GM21717 (cell line): ENCODE measurements at regions not wholly inside any gene's neighbourhood (a gene's known extent, or its start where the extent isn't known, plus 50 kb on each side); places are given as distances from the start of the nearest gene placed in this dataset.

Experiments used
- ATAC-seq: cut with Tn5 transposase; IDR thresholded peaks from one replicate; pipeline ENCODE4 v1.9.1; 2021; ENCODE audit warnings: mild to moderate bottlenecking, moderate library complexity; ENCODE audit not compliant: unreplicated experiment

DNA sequence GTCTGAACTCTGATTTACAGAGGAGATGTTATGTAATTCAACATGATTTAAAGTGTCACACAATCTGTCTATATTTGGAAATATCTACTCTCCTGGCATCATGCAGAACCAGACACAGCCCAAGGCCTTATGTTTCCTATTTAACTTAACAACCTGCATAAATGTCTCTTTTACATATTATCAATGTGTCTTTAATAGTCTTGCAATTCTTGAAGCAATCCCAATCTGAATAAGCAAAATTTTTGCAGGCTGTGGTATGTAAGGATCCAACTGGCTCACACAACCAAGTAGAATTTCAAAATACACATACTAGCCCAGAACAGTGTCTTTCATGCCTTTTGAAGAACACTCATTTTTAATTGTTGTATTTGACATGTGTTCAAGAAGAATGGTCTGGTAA is 443.2 kb downstream of the MAFB start:
- ATAC-seq, result no peak

DNA sequence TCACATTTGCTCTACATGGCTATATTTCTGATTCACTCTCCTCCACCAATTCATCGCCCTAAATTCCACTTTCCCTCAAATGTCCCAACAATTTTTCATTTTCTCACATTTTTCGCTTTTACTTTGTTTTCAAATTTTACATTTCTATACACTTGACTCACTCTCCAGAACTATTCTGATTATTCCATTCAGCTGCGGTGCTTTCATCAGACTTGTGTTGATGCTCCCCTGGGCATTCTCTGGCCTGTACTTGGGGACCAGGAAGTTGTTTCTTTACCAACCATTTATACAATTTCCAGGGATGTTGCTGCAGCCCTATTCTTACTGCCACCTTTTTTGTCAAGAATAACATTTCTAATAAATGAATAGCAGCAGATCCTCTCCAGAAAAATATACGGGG is 444.8 kb downstream of the MAFB start:
- ATAC-seq, result no peak

DNA sequence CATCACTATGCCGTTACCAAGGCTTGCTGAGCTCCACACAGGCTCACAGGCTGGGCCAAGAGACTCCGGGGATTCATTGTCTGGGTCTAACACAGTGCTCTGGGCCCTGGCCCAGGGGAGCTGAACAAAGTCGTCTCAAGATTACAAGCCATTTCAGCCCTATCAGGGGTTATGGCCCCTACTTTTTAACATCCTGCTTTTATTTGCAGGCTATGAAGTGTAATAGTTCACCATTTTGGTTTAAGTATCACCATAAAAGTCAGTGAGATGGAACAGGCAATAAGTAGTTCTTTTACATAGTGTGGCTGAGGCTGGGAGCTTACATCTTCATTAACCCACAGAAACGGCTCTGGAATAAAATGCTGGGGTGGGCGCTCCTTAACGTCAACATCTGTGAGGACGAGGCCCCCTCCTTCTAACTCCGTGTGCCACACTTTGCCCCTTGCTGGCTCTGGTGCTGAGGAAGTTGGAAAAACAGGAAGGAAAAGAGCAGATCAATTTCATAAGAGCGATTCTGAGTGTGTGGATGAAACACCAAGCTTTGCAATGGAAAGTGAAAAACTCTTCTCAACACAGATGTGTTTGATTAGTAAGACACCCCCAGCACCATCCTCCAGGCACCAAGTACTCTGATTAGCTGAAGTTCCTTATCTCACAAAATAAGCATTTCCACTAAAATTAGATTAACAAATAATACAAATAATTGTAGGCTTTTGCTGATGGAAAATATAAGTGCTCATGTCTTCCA is 447.3 kb downstream of the MAFB start:
- no peak for ATAC-seq

DNA sequence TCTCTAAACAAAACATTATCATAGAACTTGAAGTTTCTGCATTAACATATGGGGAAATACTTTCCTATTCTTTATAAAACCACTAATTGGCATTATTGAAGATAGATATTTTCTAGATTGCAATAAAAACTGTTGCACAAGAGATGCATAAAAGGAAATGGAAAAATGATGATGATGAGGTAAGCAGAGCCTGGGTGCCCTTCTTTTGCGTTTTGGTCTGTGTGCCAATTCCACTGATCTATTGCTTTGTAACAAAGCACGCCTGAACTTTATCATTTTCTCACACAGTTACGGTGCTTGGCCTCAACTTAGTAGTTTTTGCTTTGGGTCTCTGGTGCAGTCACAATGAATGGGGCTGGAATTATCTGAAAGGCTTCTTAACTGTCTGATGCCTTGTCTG is 450.5 kb downstream of the MAFB start:
- no peak for ATAC-seq

DNA sequence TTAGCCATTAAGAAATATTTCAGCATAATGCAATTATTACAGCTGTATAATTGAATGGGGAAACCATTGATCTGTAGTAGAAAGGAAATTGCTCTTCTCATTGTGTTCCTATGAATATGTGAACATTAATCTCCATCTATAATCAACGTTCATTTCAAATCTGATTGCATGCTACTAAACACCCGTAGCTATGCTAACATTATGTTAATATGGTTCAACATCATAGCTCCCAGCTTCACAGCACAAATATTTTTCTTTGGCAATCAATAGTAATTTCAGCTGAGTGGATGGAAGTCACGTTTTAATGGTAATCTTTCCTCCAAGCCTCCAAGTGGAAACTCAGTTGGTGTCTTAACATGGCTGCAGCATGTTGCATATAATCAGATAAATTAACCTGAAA is 454.4 kb downstream of the MAFB start:
- no peak for ATAC-seq

DNA sequence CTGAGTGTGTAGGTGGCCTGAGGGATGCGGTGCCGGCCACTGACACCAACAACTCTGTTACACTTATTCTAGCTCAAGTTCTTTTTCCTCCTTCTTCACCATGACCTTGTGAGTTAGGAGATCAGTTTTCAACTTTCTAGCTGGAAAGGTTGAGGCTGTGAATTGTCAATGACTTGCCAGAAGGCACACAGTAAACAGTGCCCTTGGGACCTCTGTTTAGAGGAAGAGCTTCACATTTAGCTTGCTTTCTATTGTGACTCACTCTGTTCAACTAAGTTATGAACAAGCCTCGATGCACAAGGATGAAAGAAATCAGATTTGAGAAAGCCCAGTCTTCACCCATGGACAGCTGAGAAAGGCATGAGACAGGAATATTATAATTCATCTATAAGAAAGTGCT is 455.6 kb downstream of the MAFB start:
- no peak for ATAC-seq

DNA sequence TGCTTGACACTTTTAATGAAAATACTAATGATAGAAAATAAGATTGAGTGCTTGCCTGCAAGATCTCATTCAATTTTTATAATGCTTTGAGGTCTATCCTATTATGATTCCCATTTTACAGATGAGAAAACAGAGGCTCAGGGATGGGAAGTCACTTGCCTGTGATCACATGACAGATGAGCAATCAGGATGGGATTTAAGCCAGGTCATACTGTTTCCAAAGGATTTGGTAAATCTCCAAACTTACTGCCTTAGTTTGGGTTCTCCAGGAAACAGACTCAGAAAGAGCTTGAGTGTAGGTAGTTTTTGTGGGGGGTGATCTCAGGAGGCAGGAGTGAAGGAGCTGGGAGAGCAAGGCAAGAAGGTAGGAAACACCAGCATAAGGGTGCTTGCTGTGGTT is 456.3 kb downstream of the MAFB start:
- ATAC-seq, result no peak

DNA sequence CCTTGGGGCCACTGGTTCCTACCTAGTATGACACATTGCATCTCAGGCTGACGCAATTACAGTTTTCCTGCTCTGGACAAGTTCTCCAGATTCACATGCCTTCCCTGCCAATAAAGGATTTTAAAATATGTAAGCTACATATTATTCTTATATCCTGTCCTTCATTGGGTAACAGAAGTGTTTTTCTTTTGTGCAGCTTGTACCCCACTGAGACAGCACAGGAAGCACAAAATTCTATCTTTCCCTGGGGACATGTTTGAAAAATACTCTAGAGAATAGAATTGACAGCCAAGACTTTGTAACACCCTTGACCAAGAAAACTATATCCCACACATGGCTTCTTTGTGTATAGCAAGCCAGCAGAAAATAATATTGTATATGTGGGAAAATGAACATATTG is 456.8 kb downstream of the MAFB start:
- no peak for ATAC-seq

DNA sequence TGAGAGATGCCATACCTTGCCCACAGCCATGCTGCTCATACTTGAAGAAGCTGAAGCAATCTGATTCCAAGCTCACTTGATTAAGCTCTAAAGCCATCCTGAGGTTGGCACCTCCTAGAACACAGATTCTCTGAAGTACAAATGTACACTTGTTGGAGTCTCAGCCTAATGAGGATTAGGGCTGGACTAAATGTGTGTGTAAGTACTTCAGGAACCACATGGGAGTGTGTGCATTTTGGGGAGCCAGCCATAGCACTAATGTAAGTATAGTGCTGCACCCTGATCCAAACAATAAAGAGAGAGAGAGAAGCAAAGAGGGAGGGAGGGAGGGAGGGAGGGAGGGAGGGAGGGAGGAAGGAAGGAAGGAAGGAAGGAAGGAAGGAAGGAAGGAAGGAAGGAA is 458.6 kb downstream of the MAFB start:
- no peak for ATAC-seq

DNA sequence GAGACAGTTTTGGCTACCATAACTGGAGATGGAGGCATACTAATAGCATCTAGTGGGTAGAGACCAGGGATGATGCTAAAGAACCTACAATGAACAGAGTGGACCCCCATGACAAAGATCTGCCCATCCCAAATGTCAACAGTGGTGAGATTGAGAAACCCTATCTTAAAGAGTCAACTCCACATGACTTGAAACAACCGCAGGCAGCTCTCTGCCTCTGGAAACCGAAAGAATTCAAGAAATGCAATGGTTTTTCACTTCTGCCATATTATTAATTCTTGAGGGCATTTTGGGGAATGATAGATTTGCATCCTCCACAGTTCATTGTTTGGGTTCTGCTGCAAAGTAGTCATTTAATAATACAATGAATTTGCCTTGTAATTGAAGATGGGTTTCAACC is 463.4 kb downstream of the MAFB start:
- ATAC-seq, result no peak

DNA sequence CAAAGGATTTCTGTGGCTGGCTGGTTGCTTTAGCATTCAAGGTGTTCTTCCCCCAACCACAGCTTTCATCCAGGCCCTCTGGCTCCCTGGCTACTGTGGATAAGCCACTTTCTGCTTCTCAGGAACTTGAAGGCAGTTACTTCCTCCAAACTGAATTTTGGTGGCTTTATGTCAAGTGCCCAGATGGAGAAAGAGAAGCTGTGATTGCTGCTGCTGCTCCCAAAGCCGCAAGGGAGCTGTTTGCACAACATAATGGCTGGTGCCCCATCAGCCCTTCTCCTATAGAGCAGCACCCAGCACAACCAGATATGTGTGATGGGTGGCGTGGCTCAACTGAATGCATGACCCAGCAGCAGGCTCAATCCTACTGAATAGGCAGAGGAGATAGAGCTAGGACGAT is 465.2 kb downstream of the MAFB start:
- ATAC-seq, result no peak

DNA sequence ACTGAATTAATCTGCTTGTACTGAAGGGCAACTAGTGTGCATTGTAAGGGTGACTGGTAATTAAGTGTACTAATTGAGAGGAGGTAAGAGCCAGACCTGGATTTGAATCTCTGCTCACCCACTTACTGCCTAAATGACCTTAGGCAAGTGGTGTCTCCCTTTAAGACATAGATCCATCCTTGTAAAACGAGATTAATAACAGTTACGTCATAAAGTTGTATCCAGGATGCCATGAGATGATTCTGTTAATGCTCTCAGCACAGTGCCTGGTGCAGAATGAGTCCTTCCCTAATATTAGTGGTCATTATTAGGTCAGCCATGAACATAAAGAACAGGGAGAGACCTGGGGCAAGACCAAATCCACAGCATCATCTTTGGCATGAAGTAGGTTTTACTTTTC is 470.1 kb downstream of the MAFB start:
- no peak for ATAC-seq

DNA sequence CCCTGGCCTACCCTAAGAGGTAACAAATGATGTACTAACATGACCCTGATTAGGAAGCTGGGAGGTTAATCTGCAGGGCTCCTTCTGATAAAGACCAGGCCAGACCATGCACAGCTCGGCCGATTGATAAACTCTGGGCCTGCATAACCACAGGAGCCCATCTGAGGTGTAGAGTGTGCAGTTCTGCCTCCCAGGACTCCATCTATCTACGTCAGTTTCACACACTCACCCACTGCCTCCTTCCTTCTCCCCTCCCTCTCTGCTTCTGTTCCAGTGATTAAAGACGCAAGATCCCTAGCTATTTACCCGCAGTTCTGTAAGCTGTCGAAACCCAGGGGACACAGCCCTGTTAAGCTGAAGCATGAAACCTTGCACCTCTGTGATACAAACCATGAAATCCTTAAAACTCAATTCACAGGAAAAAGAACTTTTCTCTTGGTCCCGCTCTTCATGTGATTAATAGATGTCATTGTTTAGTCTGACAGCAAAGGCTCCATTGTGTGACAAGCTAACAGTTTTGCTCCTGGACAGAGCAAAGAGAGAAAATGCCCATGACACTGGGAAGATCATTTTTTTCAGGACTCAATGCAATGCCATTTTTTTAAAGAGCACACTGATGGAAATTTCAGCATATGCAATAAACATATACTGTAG is 470.6 kb downstream of the MAFB start:
- ATAC-seq, result no peak

DNA sequence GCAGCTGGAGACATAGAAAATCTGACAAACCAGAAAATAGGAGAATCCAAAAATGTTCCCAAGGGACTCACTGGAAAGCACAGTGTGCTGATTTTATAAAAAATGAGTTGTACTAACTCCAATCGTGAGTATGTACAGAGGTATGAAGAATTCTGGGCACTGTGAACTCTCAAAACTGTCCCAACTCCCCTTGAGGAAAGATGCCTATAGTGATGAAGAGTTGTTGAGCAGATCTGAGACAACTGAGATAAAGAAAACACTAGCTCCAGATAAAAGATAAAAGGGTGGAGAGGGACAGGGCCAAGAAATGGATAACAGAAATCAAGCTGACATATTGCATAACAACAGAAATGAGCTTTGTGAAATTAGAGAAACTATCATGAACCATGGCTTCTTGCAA is 481.4 kb downstream of the MAFB start:
- no peak for ATAC-seq

DNA sequence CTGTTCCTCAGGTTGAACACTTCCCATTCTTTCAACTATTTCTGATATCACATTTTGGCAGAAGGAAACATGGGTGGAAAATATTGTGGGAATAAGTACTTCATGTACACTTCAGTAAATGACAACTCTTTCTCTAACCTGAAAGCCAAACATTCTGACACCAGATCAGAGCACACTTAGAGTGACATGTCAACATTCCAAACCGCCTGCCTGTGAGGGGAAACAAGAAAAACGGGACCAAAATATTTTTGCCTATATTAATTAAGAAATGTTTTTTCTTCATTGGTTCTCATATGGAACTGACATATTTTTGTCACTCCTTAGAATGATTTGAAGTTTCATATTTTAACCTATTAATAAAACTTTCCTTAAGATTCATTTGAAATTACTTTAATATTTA is 483.1 kb downstream of the MAFB start:
- no peak for ATAC-seq

DNA sequence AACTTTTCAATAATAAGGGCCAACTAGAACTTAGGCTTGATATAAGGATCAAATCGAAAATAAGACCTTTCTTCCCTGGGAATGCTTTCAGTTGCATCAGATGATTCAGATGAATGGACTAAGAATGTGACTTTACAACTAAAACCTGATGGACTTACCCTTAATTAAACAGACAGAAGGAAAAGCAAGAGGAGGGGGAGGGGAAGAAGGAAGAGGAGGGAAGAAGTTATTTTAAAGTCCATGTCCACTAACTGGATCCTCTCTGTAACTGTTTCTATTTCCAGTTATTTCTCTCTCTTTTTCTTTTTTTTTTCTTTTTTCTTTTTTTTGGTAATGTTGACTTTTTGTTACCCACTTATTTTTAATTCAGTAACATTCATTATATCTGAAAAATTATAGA is 486.0 kb downstream of the MAFB start:
- ATAC-seq, result no peak

DNA sequence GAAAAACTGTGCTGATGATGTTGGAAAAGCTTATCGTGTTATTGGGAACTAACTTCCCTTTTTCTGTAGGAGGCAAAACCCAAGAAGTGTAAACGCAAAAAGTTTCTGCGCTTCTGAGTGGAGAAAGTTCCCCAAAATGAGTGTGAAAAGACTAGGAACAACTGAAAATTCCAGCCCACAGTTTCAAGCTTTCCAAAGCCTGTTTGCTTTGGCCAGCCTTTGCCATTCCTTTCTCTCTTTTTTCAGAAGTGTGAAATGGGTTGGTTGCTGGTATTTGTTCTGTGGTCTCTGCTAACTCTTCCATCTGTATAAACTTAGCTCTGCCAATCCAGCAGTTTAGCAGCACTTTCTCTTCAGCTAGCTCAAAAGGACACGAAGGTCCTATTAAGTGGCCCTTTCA is 491.3 kb downstream of the MAFB start:
- ATAC-seq, result no peak

DNA sequence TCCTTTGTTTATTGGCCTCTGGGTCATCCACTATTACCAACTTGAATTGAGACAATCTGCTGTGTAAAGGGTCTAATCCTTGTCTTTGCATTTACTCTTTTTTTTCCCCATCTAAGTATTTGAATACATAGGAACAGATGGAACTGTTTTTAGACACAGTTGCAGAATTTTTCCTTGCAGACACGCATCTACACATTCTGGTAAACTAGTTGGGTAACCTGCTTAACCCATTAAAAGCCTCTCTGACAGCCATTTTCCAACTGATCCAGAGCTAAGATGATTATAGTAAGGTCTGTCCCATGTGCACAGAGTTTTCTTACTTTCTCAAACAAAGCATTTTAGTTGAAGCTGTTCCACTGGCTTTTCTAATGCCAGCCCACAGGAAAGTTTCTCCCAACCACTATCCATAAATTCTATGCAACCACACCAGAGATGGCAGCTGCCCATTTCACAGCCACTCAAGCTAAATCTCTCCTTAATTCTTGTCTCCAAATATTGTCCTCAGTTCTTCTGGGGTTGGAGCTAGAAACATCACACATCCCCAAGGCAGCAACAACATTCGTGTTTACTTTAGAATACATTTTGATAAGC is 492.1 kb downstream of the MAFB start:
- ATAC-seq, result no peak

DNA sequence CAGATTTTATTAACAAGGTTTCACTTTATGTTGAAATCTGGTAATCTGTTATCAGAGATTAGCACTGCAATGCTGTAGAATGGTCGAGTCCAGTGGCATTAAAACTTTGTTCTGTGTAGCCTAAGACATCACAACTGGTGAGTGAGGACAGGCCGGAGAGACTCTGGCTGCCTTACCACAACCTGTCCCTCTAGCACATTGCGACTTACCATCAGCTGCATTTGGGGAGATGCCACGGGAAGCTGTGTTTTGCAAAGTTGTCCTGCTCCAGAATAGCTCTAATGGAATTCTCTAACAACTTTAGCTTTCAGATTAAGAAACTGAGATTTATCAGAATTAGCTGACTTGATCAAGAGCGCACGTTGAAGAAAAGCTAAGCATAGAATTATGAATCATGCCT is 493.3 kb downstream of the MAFB start:
- ATAC-seq, result no peak

DNA sequence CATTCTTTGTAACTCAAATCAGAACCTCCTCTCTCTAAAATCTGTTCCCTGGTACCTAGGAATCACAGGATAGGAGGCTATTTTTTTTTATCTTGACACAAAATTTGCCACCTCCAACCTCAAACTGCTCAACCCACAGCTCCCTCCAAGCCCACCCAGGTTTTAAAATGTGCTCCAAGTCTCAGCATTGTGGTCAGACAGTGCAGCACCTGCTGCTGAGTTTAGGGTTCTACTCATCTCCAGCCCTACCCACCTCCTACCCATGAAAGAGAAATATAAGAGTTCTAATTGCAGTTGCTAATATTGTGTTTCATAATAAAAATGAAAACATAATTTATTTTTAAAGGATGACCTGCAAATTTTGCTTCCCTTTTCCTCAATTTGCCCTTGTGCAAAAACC is 496.5 kb downstream of the MAFB start:
- ATAC-seq, result no peak

DNA sequence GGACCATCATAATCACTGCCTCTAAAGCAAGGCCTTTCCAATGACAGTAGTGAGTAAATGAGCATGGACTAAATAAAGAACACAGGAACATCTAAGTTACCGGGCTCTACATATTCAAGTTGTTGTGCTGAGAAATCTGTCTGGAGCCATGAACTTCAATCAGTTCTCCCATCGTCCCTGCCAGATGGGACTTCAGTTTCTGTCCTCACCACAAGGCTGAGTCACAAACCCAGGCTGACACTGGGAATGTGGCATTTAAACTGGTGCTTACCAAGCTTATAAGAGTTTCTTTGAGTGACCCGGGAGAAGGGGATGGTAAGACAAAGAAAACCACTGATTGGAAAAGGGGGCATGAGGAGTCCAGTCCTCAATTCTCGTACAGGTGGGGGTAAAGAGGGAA is 497.0 kb downstream of the MAFB start:
- ATAC-seq, result no peak

DNA sequence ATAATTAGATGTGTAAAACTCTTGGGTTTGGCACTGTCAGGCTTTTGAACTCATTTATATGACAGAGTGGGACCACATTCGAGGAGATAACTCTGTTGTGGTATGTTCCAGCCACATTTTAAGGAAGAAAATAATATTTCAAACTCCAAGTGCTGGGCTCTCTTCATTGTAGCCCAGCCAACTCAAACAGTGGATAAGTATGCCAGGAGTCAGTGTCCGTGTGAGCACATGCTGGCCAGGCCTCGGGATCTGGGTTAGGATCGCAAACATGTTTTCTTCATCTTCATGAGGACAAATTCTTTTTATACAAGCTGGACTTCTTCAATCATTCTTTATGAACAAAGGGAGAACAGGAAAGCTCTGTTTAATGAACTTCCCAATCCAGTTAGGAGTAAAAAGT is 497.5 kb downstream of the MAFB start:
- no peak for ATAC-seq

DNA sequence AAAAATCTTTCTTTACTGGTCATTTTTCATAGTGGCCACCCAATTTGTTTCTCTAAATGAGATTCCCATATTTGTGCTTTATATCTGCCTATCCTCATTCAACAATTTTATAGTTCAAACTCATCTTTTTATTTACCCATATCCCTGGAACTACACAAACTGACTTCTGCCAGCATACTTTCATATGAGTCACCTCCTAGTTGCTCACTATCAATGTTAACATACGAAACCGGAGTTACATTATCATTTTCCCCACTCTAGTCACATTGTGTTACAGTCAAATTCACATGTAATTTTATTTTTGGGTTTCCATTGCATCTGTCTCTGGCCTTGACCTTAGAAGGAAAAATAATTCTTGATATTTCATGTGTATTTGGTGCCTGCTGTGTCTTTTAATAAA is 499.4 kb downstream of the MAFB start:
- no peak for ATAC-seq
